Colonic mucosa (tissue), 4 donors: ENCODE measurements at regions not wholly inside any gene's neighbourhood (a gene's known extent, or its start where the extent isn't known, plus 50 kb on each side); places are given as distances from the start of the nearest gene placed in this dataset.

Experiments
- DNase-seq: peaks from one replicate; pipeline ENCODE4 v3.0.0-alpha.2; 2020
- H3K27ac ChIP-seq: fragments of 200-600 bp; one replicate; pipeline ENCODE4 v1.8.0; 2021
- H3K27me3 ChIP-seq: fragments of 200-600 bp; one replicate; pipeline ENCODE4 v1.8.0; 2021
- H3K36me3 ChIP-seq: fragments of 200-600 bp; one replicate; pipeline ENCODE4 v1.8.0; 2021
- H3K4me1 ChIP-seq: fragments of 200-600 bp; one replicate; pipeline ENCODE4 v1.8.0; 2021; ENCODE audit warnings: mild to moderate bottlenecking
- H3K4me3 ChIP-seq: fragments of 200-600 bp; one replicate; pipeline ENCODE4 v1.8.0; 2021
- H3K9ac ChIP-seq, 2 donors: one replicate each; pipeline ENCODE4 v1.7.0; 2013; ENCODE audit warnings: control low read depth in 2 of 2, low read depth in 2 of 2, low read length in 2 of 2
- H3K9me3 ChIP-seq: fragments of 200-600 bp; one replicate; pipeline ENCODE4 v1.8.0; 2021
- intact Hi-C: fragments of 100-400 bp; cut with DNase I; formaldehyde crosslinking; loops from one replicate; pipeline ENCODE4 v1.14.1; 2022
- TF ChIP-seq, protein P1 (sequence below): fragments of 200-600 bp; IDR thresholded peaks from one replicate; pipeline ENCODE4 v1.8.0; 2022; ENCODE audit warnings: antibody characterized with exemption, mild to moderate bottlenecking
- donor health status: healthy.
- donor health status: DM: no; HTN: no; CAD: no.
- donor health status: DM: no; HTN: no; CAD: no.

DNA sequence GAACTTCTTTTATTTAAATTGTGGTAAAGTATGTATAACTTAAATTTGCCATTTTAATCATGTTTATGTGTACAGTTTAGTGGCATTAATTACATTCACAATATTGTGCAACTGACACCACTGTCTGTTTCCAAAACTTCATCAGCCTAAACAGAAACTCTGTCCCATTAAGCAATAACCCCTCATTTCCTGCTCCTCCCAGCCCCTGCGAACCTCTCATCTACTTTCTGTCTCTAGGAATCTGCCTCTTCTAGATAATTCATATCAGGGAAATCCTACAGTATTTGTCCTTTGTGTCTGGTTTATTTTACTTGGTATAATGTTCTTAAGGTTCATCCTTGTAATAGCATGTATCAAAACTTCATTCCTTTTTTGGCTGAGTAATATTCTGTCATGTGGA is 75.1 kb downstream of the BOLA3 start:
- Histone ChIP-seq H3K4me1 (no peaks in the 10 kb centered on the region), H3K27ac (no peak overlapping the region), H3K27me3 (no peaks in the 10 kb centered on the region), H3K9me3 (no peaks in the 10 kb centered on the region), H3K9ac (no peak overlapping the region), H3K36me3 (no peaks in the 10 kb centered on the region), H3K4me3 (no peak overlapping the region)
- intact Hi-C loops, result no loop called here
- DNase-seq, result no peak
- TF ChIP-seq, protein P1, sequence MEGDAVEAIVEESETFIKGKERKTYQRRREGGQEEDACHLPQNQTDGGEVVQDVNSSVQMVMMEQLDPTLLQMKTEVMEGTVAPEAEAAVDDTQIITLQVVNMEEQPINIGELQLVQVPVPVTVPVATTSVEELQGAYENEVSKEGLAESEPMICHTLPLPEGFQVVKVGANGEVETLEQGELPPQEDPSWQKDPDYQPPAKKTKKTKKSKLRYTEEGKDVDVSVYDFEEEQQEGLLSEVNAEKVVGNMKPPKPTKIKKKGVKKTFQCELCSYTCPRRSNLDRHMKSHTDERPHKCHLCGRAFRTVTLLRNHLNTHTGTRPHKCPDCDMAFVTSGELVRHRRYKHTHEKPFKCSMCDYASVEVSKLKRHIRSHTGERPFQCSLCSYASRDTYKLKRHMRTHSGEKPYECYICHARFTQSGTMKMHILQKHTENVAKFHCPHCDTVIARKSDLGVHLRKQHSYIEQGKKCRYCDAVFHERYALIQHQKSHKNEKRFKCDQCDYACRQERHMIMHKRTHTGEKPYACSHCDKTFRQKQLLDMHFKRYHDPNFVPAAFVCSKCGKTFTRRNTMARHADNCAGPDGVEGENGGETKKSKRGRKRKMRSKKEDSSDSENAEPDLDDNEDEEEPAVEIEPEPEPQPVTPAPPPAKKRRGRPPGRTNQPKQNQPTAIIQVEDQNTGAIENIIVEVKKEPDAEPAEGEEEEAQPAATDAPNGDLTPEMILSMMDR, result no peak

DNA sequence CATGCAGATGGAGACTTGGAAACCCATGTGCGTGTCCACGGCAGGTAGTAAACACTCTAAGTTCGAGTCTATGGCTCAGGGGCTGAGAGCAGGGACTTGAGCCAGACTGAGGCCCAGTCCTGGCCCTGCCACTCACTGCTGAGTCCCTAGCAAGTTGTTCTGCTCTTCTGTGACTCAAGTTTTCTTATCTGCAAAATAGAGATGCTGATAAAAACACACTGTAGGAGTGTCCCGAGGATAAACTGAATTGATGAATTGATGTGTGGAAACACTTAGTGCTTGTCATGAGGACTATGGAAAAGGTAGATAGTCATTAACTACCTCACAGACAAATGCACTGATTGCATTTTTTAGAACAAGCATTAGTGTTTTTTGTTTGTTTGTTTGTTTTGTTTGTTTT is 73.2 kb downstream of the BOLA3 start:
- TF ChIP-seq, protein P1, result no peak
- Histone ChIP-seq H3K36me3 (no peaks in the 10 kb centered on the region), H3K4me3 (no peak overlapping the region), H3K9ac (no peak overlapping the region), H3K27me3 (no peaks in the 10 kb centered on the region), H3K9me3 (no peaks in the 10 kb centered on the region), H3K4me1 (no peaks in the 10 kb centered on the region), H3K27ac (no peak overlapping the region)
- no peak for DNase-seq
- intact Hi-C loops, result no loop called here

DNA sequence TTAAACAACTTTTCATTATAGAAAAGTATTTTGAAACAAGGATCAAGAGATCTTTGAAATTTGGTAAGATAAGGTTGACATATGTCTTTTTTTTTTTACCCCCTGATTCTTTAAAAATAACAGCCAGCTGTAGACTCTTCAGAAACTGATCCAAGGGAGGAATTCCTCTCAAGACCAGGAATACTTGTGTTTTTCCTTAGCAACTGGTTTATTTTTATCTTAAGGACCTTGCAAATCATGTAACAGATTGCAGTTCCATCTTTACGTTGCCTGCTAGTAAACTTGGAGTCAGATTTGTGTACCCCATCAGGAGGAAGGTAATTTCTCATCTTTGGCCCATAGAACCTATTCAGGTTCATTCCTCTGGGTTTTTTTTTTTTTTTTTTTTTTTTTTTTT is 71.6 kb downstream of the BOLA3 start:
- no peaks in the 10 kb centered on the region for H3K36me3 ChIP-seq
- DNase-seq, result no peak
- intact Hi-C loops, result no loop called here

DNA sequence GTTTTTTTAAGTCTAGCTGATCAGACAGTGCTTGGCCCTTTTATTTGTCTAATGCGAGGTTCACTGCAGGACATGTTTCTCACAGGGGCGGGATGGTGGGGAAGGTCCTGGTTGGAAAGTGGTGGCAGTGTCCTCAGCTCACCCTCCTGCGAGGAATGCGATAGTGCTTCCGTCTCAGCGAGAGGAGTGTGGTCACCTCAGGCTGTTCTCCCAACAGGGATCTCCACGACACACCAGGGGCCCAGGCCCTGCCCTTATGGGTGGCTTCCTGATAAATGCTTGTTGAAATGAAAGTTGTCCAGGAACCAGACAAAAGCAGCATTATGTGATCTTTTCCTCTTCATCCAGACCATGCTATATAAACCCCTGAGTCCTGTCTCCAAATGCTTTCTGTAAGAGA is 70.1 kb downstream of the BOLA3 start:
- no peak for DNase-seq
- no peaks in the 10 kb centered on the region for H3K36me3 ChIP-seq

More for the DNA sequence above, 71.6 kb downstream of the BOLA3 start:
- Histone ChIP-seq H3K4me1 (no peaks in the 10 kb centered on the region), H3K9me3 (no peaks in the 10 kb centered on the region), H3K9ac (no peak overlapping the region), H3K27ac (no peak overlapping the region), H3K27me3 (no peaks in the 10 kb centered on the region), H3K4me3 (no peak overlapping the region)
- TF ChIP-seq, protein P1, result no peak

DNA sequence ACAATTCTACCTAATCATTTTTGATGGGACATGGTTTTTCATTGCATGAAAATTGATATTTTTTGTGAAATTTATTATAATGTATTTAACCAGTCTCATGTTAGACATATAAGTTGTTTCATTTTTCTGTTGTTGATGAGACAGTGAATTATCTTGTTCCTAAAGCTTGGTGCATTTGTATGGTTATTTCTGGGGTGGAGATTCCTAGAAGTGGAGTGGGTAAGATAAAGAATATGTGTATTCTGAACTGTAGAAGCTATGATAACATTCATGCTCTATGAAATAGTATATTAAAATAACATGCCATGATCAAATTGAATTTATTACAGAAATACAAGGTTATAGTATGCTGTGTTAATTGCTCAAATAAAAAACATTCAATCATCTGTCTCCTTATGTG is 69.2 kb downstream of the BOLA3 start:
- intact Hi-C loops, result no loop called here
- Histone ChIP-seq H3K9ac (no peak overlapping the region), H3K4me1 (no peaks in the 10 kb centered on the region), H3K27ac (no peak overlapping the region), H3K27me3 (no peaks in the 10 kb centered on the region), H3K36me3 (no peaks in the 10 kb centered on the region), H3K4me3 (no peak overlapping the region), H3K9me3 (no peaks in the 10 kb centered on the region)
- TF ChIP-seq, protein P1, result no peak
- DNase-seq, result no peak

More for the DNA sequence above, 70.1 kb downstream of the BOLA3 start:
- intact Hi-C loops, result no loop called here
- Histone ChIP-seq H3K4me3 (no peak overlapping the region), H3K27me3 (no peaks in the 10 kb centered on the region), H3K27ac (no peak overlapping the region), H3K9ac (no peak overlapping the region), H3K4me1 (no peaks in the 10 kb centered on the region), H3K9me3 (no peaks in the 10 kb centered on the region)
- TF ChIP-seq, protein P1, result no peak
